ENCODE measurements at regions not wholly inside any gene's neighbourhood (a gene's known extent, or its start where the extent isn't known, plus 50 kb on each side); places are given as distances from the start of the nearest gene placed in this dataset.

DNA sequence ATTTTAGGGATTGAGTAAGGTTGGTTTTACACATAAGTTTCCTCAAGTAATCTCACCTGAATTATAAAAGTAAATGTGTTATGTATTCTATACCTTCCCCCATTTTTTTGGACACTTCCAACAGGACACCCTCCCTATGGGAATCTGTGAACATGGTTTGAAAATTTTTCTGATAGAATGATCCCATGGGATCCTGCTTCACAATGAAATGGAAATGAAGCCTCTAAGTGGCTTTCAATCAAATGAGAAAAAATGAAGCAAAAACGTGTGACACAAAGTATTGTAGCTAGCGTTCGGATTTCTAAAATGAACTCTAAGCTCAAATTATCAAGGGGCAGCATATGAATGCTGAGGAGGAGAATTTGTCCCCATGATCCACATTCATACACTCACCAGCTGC lies 1006.8 kb downstream of the ADGRL2 start:
- Histone ChIP-seq H3K4me3 (no peak overlapping the region), H3K27me3 (no peaks in the 10 kb centered on the region), H3K4me1 (no peaks in the 10 kb centered on the region), H3K36me3 (no peaks in the 10 kb centered on the region), H3K9me3 (no peaks in the 10 kb centered on the region), H3K27ac (no peak overlapping the region)
- TF ChIP-seq POLR2A (IDR thresholded peaks at IDR 0.05) (no peak), POLR2AphosphoS5 (IDR thresholded peaks at IDR 0.05) (no peak), CTCF (IDR thresholded peaks at IDR 0.05) (no peak)
- DNase-seq (ENCODE audit: low spot score in 2 of 2), result no peak
- intact Hi-C loops (cut with DNase I; ENCODE audit: low total_unique reads), result no loop called here

GRCh38 chr1:82806133-82806532 lies 1005.4 kb downstream of the ADGRL2 start:
- no peak for TF ChIP-seq CTCF (IDR thresholded peaks at IDR 0.05)
- TF ChIP-seq POLR2AphosphoS5 (IDR thresholded peaks at IDR 0.05), result no peak
- no peak for TF ChIP-seq POLR2A (IDR thresholded peaks at IDR 0.05)
- H3K4me1 ChIP-seq, result no peaks in the 10 kb centered on the region
- H3K27me3 ChIP-seq, result no peaks in the 10 kb centered on the region
- H3K27ac ChIP-seq, result no peak overlapping the region
- intact Hi-C loops (cut with DNase I; ENCODE audit: low total_unique reads), result no loop called here
- no peaks in the 10 kb centered on the region for H3K36me3 ChIP-seq
- no peak for DNase-seq (ENCODE audit: low spot score in 2 of 2)
- H3K4me3 ChIP-seq, result no peak overlapping the region
- no peaks in the 10 kb centered on the region for H3K9me3 ChIP-seq

- Histone ChIP-seq H3K36me3 (no peaks in the 10 kb centered on the region), H3K9me3 (peaks cover 5 to 11% of the 10 kb centered on the region in 2 donors), H3K4me1 (no peaks in the 10 kb centered on the region), H3K27ac (no peak overlapping the region), H3K4me3 (no peak overlapping the region), H3K27me3 (no peaks in the 10 kb centered on the region)
- no peak for TF ChIP-seq POLR2A (IDR thresholded peaks at IDR 0.05)
- TF ChIP-seq CTCF (IDR thresholded peaks at IDR 0.05), result no peak
- no peak for TF ChIP-seq POLR2AphosphoS5 (IDR thresholded peaks at IDR 0.05)
- intact Hi-C loops (cut with DNase I; ENCODE audit: low total_unique reads), result no loop called here
- DNase-seq (ENCODE audit: low spot score in 2 of 2), result no peak
These were observed 1000.4 kb downstream of the ADGRL2 start for GRCh38 chr1:82801176-82801575.

DNA sequence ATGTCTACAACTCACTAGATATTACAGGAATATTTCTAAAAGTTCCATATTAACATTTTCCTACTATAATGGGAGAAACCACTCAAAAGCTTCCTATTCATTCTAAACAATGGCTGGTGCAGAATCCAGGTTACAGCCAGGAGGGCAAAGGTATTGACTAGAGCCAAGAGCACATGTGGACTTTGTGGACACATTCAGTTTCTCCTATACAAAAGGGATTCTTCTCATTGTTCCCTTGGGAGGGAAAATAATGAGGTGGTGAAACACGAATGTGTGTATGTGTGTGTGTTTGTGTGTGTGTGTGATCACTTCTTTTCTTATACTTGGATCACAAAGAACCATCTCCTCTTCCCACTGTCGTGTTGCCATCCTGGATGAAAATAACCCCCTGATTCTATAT lies 1000.0 kb downstream of the ADGRL2 start:
- no peak overlapping the region for H3K4me3 ChIP-seq
- H3K9me3 ChIP-seq, result peaks cover 5 to 11% of the 10 kb centered on the region in 2 donors
- no peak for DNase-seq (ENCODE audit: low spot score in 2 of 2)
- no peaks in the 10 kb centered on the region for H3K27me3 ChIP-seq
- intact Hi-C loops (cut with DNase I; ENCODE audit: low total_unique reads), result no loop called here
- H3K4me1 ChIP-seq, result no peaks in the 10 kb centered on the region
- no peaks in the 10 kb centered on the region for H3K36me3 ChIP-seq
- H3K27ac ChIP-seq, result no peak overlapping the region
- TF ChIP-seq POLR2AphosphoS5 (IDR thresholded peaks at IDR 0.05), result no peak
- no peak for TF ChIP-seq POLR2A (IDR thresholded peaks at IDR 0.05)
- TF ChIP-seq CTCF (IDR thresholded peaks at IDR 0.05), result no peak

DNA sequence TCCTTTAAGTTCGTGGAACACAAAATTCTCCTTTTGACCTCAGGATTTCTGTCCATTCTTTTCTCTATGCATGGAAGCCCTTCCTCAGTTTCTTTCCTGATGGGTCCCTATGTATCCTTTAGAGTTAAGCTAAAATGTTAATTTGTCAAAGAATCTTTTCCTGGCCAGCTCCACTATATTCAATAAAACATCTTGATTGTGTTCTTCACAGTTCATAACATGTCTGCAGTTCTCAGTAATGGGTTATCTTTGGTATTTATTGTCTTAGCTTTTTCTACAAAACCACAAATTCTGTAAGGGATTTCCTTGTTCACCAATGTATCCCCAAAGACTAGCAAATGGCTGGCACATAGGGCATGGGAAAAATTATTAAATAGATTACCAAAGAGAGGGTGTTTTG lies 998.5 kb downstream of the ADGRL2 start:
- no peak for DNase-seq (ENCODE audit: low spot score in 2 of 2)
- H3K4me3 ChIP-seq, result no peak overlapping the region
- H3K36me3 ChIP-seq, result no peaks in the 10 kb centered on the region
- TF ChIP-seq CTCF (IDR thresholded peaks at IDR 0.05) (no peak), POLR2A (IDR thresholded peaks at IDR 0.05) (no peak), POLR2AphosphoS5 (IDR thresholded peaks at IDR 0.05) (no peak)
- no peak overlapping the region for H3K27ac ChIP-seq
- H3K4me1 ChIP-seq, result no peaks in the 10 kb centered on the region
- no peaks in the 10 kb centered on the region for H3K27me3 ChIP-seq
- intact Hi-C loops (cut with DNase I; ENCODE audit: low total_unique reads), result no loop called here
- H3K9me3 ChIP-seq, result peaks cover 5 to 11% of the 10 kb centered on the region in 2 donors
